Peyer's patch (tissue), 4 donors: ENCODE measurements at regions not wholly inside any gene's neighbourhood (a gene's known extent, or its start where the extent isn't known, plus 50 kb on each side); places are given as distances from the start of the nearest gene placed in this dataset.
"Not testable (repeated sequence)": the region's sequence is repeated elsewhere in the genome, so short reads cannot be mapped to it uniquely, and the experiment has no call there.

Experiments used
- DNase-seq, 3 donors: peaks; one replicate each; pipeline ENCODE4 v3.0.0-alpha.2; 2017 to 2019
- H3K27ac ChIP-seq, 4 donors: fragments of 200-600 bp; sonication (generic); one replicate each; pipeline ENCODE4 v1.5.1; 2016 to 2019
- H3K27me3 ChIP-seq, 2 donors: fragments of 200-600 bp; sonication (generic); one replicate each; pipeline ENCODE4 v1.5.1; 2019
- H3K36me3 ChIP-seq, 3 donors: fragments of 200-600 bp; sonication (generic); one replicate each; pipeline ENCODE4 v1.5.1; 2016 to 2019
- H3K4me1 ChIP-seq, 4 donors: fragments of 200-600 bp; sonication (generic); one replicate each; pipeline ENCODE4 v1.5.1; 2016 to 2019
- H3K4me3 ChIP-seq, 4 donors: fragments of 200-600 bp; sonication (generic); 1 replicate in 3 of 4; 2 replicates in 1 of 4; pipeline ENCODE4 v1.5.1; 2016 to 2019; ENCODE audit warnings: mild to moderate bottlenecking in 1 of 4
- H3K9me3 ChIP-seq, 4 donors: fragments of 200-600 bp; sonication (generic); one replicate each; pipeline ENCODE4 v1.5.1; 2016 to 2019; ENCODE audit warnings: mild to moderate bottlenecking in 1 of 4
- POLR2A ChIP-seq, 2 donors: fragments of 450-650 bp; IDR thresholded peaks; one replicate each; pipeline ENCODE4 v1.5.1; 2017; ENCODE audit warnings: antibody characterized with exemption in 2 of 2, mild to moderate bottlenecking in 2 of 2, moderate library complexity in 2 of 2
- TF ChIP-seq, protein P1 (sequence below), 6 experiments: fragments of 450-650 bp in 4 of 6; fragments of 200-600 bp in 2 of 6; sonication (generic) in 1 of 6; IDR thresholded peaks; one replicate each; pipeline ENCODE4 v1.5.1; 2017 to 2019; ENCODE audit warnings: antibody characterized with exemption in 6 of 6, mild to moderate bottlenecking in 3 of 6, moderate library complexity in 1 of 6

DNA sequence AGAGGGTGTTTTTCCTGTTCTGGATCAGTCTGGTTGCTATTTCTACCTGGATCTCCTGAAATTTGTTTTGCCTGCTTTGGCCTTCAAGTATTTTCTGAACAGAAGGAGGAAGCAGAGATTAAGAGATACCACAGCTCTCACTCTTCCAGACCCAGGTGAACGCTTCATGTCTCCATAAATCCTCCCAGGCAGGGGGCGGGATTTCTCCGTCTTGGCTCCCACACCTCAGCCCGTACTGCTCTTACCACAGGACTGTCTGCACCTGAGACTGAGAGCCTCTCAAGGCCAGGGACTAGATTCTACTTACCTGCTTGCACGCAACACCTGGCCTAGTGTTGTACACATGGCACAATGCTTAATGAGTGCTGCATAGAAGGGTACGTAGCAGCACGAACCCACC lies 59.9 kb upstream of the LRPPRC start:
- no peaks in the 10 kb centered on the region for H3K9me3 ChIP-seq
- TF ChIP-seq, protein P1, sequence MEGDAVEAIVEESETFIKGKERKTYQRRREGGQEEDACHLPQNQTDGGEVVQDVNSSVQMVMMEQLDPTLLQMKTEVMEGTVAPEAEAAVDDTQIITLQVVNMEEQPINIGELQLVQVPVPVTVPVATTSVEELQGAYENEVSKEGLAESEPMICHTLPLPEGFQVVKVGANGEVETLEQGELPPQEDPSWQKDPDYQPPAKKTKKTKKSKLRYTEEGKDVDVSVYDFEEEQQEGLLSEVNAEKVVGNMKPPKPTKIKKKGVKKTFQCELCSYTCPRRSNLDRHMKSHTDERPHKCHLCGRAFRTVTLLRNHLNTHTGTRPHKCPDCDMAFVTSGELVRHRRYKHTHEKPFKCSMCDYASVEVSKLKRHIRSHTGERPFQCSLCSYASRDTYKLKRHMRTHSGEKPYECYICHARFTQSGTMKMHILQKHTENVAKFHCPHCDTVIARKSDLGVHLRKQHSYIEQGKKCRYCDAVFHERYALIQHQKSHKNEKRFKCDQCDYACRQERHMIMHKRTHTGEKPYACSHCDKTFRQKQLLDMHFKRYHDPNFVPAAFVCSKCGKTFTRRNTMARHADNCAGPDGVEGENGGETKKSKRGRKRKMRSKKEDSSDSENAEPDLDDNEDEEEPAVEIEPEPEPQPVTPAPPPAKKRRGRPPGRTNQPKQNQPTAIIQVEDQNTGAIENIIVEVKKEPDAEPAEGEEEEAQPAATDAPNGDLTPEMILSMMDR (IDR thresholded peaks at IDR 0.05): no peak
- TF ChIP-seq POLR2A (IDR thresholded peaks at IDR 0.05): no peak
- no peak overlapping the region for H3K4me3 ChIP-seq
- no peaks in the 10 kb centered on the region for H3K4me1 ChIP-seq
- H3K27me3 ChIP-seq: no peaks in the 10 kb centered on the region
- H3K36me3 ChIP-seq: no peaks in the 10 kb centered on the region
- no peak overlapping the region for H3K27ac ChIP-seq
- no peak for DNase-seq

DNA sequence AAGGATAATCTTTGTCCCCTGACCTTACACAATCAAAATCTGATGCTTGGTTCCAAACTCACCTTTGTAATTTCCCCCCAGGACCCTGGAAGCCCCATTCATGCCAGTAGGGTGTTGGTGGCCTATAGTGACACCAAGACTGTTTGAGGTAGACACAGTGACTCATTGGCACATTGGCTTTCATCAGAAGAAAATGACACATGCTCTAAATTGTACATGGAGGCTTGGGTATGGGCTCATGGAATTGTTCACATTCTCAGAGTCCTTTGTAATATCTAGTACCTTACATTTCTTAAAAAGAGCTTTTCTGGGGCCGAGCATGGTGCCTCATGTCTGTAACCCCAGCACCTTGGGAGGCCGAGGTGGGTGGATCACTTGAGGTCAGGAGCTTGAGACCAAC lies 61.2 kb upstream of the LRPPRC start:
- Histone ChIP-seq H3K9me3 (no peaks in the 10 kb centered on the region), H3K27me3 (no peaks in the 10 kb centered on the region), H3K36me3 (no peaks in the 10 kb centered on the region), H3K4me3 (no peak overlapping the region), H3K27ac (no peak overlapping the region), H3K4me1 (no peaks in the 10 kb centered on the region)
- TF ChIP-seq, protein P1 (IDR thresholded peaks at IDR 0.05): no peak
- no peak for TF ChIP-seq POLR2A (IDR thresholded peaks at IDR 0.05)
- no peak for DNase-seq

DNA sequence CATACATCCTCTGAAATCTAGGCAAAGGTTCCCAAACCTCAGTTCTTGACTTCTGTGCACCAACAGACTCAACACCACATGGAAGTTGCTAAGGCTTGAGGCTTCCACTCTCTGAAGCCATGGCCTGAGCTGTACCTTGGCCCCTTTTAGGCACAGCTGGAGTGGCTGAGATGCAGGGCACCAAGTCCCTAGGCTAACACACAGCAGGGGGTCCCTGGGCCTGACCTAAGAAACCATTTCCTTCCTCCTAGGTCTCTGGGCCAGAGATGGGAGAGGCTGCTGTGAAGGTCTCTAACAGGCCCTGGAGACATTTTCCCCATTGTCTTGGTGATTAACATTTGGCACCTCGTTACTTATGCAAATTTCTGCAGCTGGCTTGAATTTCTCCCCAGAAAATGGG lies 64.5 kb upstream of the LRPPRC start:
- not testable (repeated sequence) for H3K36me3 ChIP-seq, H3K9me3 ChIP-seq, H3K27me3 ChIP-seq, H3K4me3 ChIP-seq, DNase-seq, H3K4me1 ChIP-seq, H3K27ac ChIP-seq

DNA sequence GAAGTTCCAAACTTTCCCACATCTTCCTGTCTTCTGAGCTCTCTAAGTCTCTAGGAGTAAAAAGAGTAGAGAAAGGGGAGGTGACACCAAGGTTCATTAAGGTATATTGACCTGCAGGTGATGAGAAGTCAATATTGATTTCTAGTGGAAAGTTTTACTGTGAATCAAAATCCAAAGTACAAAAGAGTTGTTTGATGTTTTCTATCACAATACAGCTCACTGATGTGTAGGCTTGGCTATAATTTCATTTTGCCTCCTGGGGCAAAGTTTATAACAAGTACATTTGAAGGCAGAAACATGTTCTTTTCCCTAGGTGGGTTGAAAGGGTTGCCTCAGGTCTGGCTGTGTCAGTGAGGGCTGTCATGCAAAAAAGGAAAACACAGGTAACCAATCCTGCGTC lies 65.2 kb upstream of the LRPPRC start:
- H3K4me3 ChIP-seq: no peak overlapping the region

DNA sequence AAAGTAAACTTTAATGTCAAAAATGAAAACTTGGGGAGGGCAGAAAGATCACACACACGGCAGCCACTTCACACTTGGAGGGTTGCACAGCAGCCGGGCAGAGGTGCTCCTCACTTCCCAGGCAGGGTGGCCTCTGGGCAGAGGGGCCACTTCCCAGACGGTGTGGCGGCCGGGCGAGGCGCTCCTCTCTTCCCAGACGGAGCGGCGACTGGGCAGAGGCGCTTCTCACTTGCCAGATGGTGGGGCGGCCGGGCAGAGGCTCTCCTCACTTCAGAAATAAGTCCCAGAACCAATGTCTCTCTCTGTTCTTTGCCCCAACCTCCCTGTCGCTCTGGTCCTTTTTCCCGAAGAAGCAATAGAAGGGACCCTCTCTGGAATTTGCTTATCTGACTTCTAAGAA lies 65.7 kb upstream of the LRPPRC start:
- Histone ChIP-seq H3K27me3 (no peaks in the 10 kb centered on the region), H3K27ac (no peak overlapping the region), H3K4me3 (no peak overlapping the region), H3K36me3 (no peaks in the 10 kb centered on the region), H3K9me3 (no peaks in the 10 kb centered on the region), H3K4me1 (no peaks in the 10 kb centered on the region)
- no peak for DNase-seq
- no peak for TF ChIP-seq POLR2A (IDR thresholded peaks at IDR 0.05)
- TF ChIP-seq, protein P1 (IDR thresholded peaks at IDR 0.05): no peak

More for the DNA sequence above, 65.2 kb upstream of the LRPPRC start:
- Histone ChIP-seq H3K27me3 (no peaks in the 10 kb centered on the region), H3K4me1 (no peaks in the 10 kb centered on the region), H3K9me3 (no peaks in the 10 kb centered on the region), H3K27ac (no peak overlapping the region), H3K36me3 (no peaks in the 10 kb centered on the region)
- no peak for DNase-seq
- no peak for TF ChIP-seq POLR2A (IDR thresholded peaks at IDR 0.05)

DNA sequence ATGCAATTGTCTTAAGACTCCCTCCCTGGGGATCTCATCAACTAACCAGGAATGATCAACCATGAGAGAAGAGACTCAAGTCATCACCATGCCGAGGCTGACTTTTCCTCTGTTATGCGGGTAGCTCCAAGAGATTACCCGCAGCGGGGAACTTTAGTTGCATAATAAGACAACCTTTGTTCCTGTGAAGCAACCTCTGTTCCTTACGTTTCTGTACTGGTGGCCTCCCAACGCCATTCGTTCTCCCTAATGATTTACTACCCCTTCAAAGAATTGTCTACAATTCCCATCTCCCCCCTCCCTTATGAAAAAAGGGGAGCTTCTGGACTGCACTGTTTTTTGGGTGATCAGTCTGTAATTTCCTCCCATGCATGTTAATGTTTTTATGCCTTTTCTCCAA lies 66.1 kb upstream of the LRPPRC start:
- no peak for DNase-seq
- TF ChIP-seq, protein P1 (IDR thresholded peaks at IDR 0.05): no peak
- no peak for TF ChIP-seq POLR2A (IDR thresholded peaks at IDR 0.05)
- no peak overlapping the region for H3K4me3 ChIP-seq

DNA sequence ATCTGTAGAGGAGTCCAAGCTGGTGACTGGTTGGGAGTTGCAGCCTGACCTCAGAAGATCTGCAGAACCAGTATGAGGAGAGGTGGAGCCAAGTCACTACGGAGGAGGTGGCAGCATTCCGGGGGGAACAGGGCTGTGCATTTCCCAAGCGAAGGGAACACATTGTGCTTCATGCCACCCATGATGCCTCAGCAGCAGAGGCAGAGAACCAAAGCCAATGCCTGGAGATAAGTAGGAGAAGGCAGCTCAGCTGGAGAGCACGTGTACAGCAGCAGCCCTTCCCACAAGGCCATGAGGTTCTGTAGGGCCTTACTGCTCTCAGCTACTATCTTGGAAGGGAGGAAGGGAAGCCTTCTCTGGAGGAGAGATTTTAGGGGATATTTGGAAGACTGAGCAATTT lies 67.2 kb upstream of the LRPPRC start:
- no peaks in the 10 kb centered on the region for H3K9me3 ChIP-seq
- DNase-seq: no peak
- no peak for TF ChIP-seq POLR2A (IDR thresholded peaks at IDR 0.05)
- TF ChIP-seq, protein P1 (IDR thresholded peaks at IDR 0.05): no peak
- no peak overlapping the region for H3K27ac ChIP-seq
- H3K4me1 ChIP-seq: no peaks in the 10 kb centered on the region
- H3K27me3 ChIP-seq: no peaks in the 10 kb centered on the region
- no peak overlapping the region for H3K4me3 ChIP-seq
- no peaks in the 10 kb centered on the region for H3K36me3 ChIP-seq

More for the DNA sequence above, 66.1 kb upstream of the LRPPRC start:
- Histone ChIP-seq H3K27me3 (no peaks in the 10 kb centered on the region), H3K9me3 (no peaks in the 10 kb centered on the region), H3K36me3 (no peaks in the 10 kb centered on the region), H3K27ac (no peak overlapping the region), H3K4me1 (no peaks in the 10 kb centered on the region)

DNA sequence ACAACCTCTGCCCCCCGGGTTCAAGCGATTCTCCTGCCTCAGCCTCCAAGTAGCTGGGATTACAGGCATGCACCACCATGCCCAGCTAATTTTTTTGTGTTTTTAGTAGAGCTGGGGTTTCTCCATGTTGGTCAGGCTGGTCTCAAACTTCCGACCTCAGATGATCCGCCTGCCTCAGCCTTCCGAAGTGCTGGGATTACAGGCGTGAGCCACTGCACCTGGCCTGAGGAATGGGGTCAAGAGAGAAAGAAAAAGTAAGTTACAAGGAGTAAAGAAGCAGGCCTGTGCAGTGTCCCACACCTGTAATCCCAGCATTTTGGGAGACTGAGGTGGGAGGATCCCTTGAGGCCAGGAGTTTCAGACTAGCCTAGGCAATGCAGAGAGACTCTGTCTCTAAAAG lies 68.5 kb upstream of the LRPPRC start:
- not testable (repeated sequence) for H3K27me3 ChIP-seq, H3K27ac ChIP-seq, H3K36me3 ChIP-seq, H3K4me3 ChIP-seq, DNase-seq, H3K4me1 ChIP-seq, H3K9me3 ChIP-seq

DNA sequence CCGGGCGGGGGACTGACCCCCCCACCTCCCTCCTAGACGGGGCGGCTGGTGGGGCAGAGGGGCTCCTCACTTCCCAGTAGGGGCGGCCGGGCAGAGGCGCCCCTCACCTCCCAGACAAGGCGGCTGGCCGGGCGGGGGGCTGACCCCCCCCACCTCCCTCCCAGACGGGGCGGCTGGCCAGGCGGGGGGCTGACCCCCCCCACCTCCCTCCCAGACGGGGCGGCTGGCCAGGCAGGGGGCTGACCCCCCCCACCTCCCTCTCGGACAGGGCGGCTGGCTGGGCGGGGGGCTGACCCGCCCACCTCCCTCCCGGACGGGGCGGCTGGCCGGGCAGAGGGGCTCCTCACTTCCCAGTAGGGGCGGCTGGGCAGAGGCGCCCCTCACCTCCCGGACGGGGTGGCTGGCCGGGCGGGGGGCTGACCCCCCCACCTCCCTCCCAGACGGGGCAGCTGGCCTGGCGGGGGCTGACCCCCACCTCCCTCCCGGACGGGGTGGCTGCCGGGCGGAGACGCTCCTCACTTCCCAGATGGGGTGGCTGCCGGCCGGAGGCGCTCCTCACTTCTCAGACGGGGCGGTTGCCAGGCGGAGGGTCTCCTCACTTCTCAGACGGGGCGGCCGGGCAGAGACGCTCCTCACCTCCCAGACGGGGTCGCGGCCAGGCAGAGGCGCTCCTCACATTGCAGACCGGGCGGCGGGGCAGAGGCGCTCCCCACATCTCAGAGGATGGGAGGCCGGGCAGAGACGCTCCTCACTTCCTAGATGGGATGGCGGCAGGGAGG lies 71.4 kb upstream of the LRPPRC start:
- not testable (repeated sequence) for H3K4me3 ChIP-seq, H3K27ac ChIP-seq, DNase-seq, H3K9me3 ChIP-seq, H3K27me3 ChIP-seq, H3K4me1 ChIP-seq, H3K36me3 ChIP-seq

DNA sequence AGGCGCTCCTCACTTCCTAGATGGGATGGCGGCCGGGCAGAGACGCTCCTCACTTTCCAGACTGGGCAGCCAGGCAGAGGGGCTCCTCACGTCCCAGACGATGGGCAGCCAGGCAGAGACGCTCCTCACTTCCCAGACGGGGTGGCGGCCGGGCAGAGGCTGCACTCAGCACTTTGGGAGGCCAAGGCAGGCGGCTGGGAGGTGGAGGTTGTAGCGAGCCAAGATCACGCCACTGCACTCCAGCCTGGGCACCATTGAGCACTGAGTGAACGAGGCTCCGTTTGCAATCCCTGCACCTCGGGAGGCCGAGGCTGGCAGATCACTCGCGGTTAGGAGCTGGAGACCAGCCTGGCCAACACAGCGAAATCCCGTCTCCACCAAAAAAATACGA lies 72.0 kb upstream of the LRPPRC start:
- not testable (repeated sequence) for DNase-seq, H3K27me3 ChIP-seq, H3K9me3 ChIP-seq, H3K36me3 ChIP-seq, H3K4me3 ChIP-seq, H3K4me1 ChIP-seq, H3K27ac ChIP-seq
